Fibroblast of the conjunctiva (primary cell): ENCODE measurements at regions not wholly inside any gene's neighbourhood (a gene's known extent, or its start where the extent isn't known, plus 50 kb on each side); places are given as distances from the start of the nearest gene placed in this dataset.
"Not testable (repeated sequence)": the region's sequence is repeated elsewhere in the genome, so short reads cannot be mapped to it uniquely, and the experiment has no call there.

ENCODE experiments used
- DNase-seq: peaks from one replicate; pipeline ENCODE4 v3.0.0-alpha.2; 2010; ENCODE audit warnings: low read depth

DNA sequence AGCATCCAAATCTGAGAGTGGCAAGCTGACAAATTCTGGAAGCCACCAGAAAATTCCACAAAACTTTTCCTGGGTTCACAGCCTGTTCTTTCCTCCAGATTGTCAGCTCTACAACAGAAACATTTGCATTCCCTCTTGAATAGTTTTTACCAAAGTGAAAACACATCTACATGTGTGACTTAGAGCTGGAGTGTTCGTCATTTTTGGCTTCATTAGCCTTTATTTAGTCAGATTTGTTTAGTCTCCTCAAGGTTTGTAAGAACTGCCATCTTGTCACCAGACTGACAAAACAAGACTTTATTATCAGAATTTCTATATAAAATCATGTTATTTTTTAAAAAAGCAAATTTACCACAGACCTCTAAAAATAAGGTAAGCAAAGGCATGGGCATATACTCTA is 347.3 kb downstream of the TRIM36 start:
- no peak for DNase-seq

DNA sequence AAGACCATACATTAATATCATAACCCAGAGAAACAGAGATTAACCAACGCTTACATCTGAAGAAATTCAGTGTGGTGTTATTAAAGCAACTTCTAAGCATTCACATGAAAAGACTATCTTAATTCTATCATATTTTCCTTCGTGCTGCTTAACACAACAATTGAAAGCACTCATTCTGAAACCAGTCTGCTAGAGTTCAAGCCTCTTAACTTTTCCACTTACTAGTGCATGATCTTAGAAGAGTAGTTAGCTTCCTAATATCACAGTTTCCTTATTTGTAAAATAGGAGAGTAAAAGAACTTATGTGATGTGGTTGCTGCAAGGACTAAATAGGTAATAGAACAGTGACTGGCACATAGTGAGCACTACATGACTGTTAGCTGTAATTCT is 379.3 kb downstream of the TRIM36 start:
- no peak for DNase-seq

DNA sequence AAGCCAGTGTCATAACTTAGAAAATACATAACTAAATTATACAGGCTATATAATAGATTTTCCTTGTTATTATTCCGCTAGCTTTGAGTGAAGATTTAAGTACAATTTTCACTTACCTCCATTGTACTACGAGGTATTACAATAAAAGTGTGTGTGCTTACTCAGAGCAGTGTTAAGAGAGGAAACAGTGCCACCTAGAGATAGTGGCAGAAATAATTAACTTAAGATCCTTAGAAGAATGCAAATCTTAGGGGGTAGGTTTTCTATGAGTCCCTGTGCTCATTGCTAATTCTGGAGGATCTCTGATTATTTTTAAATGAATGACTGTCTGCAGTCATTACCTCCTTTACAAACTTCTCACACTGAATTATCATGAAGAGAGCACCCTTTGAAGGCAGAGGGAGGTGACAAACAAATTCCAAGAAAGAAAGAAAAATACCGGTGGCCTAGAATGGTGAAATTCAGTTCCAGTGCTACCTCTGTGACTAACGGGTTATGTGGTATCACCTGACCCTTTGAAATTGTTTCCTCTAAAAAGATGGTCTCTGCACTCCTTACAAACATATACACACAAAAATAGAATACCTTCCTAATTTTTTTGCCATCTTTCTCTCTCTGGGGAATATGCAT is 379.8 kb downstream of the TRIM36 start:
- DNase-seq, result peak; percentile 0

DNA sequence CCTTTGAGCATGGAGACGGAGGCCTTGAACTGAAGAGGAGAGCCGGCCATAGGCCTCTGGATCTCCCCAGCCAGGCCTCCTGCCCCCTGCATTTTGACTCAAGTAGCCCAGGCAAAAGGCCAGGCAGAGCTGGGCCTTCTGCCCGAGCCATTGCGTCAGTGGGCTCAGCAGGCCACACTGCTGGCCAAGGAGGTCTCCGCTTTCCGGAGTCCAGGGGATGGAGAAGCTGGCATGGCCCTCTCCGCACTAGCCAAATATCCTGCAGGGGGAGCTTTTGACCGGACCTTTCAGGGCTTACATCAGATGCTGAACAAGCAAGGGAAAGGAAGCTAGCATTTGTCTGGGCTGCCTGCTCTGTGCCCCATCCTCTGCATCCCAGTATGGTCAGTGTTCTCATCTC is 386.8 kb downstream of the TRIM36 start:
- no peak for DNase-seq

DNA sequence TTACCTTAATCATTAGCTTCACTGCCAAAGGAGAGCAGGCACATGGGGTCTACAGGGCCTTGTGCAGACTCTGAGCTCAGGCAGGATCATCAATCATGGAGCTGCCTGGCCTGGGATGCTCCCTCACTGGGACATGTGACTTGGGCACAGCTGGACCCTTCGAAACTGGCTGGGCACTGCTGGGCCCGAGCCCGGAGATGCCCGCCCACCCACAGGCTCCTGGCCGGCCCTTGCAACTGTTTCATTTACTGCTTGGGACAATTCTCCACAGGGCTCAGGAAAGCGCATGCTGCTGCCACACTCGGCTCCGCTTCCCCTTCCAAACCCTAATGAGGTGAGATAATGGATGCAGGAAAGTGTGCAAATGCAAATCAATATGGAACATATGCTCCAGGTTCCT is 387.5 kb downstream of the TRIM36 start:
- no peak for DNase-seq

DNA sequence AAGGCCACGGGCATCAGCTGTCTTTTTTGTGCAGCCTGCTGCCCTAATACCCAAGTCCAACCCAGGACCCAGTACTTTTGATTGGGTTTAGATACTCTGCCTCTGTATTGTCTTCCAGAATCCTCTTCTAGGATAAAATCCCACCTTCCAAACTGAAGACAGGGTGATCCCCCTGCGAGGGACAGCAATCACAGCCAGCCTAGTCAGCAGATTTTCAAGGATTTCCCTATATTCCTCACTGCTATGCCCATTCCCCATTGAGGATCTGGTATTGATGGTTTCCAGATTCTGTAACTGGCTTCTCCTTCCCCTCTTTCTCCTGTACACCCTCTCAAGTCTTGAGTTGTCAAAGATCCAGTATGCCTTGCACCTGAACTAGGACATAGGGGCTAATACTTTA is 389.4 kb downstream of the TRIM36 start:
- no peak for DNase-seq

DNA sequence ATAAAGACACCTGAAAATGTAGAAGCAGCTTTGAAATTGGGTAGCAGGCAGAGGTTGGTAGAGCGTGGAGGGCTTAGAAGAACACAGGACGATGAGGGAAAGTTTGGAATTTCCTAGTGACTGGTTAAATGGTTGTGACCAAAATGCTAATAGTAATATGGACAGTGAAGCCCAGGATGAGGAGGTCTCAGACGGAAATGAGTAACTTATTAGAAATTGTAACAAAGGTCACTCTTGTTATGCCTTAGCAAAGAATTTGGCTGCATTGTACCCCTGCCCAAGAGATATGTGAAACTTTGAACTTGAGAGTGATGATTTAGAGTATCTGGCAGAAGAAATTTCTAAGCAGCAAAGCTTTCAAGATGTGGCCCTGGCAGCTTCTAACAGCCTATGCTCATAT is 382.5 kb downstream of the KCNN2 start:
- DNase-seq, result no peak

DNA sequence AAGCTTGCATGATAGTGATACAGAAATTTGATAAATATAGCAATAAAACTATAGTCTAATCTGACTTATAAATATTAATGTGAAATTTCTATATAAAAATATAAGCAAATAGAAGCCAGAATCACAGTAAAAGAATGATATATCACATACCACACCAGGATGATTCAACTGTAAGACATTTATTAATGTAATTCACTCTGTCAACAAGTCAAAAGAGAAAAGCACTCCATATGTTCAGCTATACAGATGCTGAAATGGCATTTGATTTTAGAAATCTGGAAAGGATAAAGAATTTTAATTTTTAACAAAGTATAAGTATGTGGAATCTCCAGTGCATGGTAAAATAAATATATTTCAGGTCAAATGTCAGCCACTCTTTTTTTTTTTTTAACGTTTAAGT is 372.4 kb downstream of the KCNN2 start:
- no peak for DNase-seq

DNA sequence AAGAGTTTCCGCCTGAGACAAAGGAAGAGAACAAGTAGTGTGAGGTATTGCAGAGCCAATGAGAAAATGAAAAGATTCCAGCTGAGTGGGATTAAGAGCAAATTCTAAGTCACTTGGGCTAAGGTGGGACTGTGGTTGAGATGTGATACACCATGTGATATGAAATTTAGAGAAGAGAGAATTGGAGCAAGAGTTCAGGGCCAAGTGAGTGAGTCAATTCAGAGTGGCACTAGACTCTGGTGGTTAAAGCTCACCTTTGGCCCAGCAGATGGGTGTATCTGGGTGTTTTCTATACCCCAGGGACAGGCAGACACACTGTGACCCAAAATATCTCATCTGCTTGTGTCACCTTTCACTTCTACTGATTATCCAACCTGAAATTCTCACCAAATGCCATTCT is 368.1 kb downstream of the KCNN2 start:
- DNase-seq, result no peak

DNA sequence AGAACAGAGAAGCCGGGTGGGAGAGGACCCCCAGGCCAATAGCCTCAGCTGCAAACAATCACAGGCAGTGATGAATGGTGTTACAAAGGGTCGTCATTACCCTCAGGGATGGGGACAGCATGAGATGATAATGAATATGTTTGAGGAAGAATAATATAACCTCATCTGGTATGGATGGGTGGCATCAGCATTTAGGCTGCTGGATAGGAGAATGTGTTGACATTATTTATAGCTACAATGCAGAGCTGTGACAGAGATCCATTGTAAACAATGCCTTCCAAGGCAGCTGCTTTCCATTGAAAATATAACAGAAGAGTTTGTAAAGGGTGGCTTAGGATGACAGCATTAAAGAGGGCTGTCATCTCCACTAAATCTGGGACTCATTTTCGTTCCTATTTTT is 365.5 kb downstream of the KCNN2 start:
- no peak for DNase-seq

DNA sequence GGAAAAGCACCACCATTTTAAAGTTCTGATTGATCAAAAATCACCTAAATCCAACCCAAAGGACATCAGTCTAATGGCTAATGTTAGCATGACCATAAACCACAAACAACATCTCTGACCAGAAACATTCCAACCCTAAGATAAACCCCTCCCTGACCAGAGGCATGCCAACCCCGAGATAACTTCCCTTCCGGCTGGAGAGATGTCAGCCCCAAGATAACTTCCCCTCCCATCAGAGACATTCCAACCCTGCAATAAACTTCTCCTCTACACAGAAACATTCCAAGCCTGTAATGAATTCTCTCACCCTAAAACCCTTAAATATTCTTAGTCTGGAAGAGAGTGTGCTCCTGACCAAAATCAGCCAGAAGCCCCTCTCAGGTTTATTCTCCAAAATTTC is 364.3 kb downstream of the KCNN2 start:
- DNase-seq, result no peak

DNA sequence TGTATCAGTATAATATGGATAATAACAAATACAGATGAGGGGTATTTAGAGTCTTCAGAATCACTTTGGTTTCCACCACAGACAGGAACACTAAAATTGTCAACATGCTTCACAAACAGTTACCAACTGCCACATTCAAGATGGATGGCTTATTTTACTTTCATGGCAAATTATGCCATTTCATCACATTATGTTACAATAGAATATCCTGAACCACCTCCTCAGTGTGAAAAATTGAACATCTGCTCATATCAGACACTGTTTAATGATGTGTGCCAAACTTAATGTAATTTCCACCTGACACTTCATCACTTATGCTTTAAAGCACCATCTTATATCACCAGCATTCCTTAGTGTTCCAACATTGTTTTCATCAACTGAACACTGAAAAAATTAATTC is 357.4 kb downstream of the KCNN2 start:
- no peak for DNase-seq

DNA sequence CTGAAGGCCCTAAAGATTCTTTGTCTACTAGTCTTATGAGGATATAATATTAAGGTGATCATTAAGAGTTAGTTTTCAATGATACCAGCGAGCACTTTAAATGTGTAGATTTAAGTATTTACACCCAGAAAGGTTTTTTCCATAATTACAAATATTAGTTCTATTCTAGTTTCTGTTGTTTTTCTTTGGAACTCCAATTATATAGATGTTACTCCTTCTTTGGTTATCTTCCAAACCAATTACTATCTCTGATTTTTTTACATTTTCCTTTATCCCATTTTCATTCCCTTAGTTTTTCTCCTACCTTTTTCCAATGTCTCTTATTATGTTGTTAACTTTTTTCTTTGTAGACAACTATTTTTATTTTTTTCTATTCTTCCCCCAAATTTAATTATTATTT is 355.1 kb downstream of the KCNN2 start:
- no peak for DNase-seq

DNA sequence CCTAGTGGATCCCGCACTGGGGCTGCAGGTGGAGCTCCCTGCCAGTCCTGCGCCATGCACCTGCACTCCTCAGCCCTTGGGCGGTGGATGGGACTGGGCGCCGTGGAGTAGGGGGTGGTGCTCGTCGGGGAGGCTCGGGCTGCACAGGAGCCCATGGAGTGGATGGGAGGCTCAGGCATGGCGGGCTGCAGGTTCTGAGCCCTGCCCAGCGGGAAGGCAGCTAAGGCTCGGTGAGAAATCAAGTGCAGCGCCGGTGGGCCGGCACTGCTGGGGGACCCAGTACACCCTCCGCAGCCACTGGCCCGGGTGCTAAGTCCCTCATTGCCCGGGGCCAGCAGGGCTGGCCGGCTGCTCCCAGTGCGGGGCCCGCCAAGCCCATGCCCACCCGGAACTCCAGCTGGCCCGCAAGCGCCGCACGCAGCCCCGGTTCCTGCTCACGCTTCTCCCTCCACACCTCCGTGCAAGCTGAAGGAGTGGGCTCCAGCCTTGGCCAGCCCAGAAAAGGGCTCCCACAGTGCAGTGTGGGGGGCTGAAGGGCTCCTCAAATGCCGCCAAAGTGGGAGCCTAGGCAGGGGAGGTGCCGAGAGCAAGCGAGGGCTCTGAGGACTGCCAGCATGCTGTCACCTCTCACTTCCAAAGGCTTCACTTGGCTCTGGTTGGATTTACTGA is 342.5 kb downstream of the KCNN2 start:
- DNase-seq, result not testable (repeated sequence)

DNA sequence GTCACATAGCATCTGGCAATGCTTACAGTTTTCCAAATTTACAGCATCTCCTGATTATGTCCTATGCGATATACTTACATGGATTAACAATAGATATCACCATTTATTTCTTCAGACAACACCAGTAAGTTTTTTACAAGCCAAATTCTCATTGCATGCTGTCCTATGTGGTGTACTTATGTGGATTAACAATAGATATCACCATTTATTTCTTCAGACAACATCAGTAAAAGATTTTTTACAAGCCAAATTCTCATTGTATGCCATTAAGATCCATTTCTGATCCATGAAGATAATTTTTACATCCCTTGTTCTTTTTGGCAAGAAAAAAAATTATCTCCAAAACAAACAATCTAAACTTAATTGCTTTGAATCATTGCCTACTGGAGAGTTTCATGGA is 340.9 kb downstream of the KCNN2 start:
- DNase-seq, result no peak

DNA sequence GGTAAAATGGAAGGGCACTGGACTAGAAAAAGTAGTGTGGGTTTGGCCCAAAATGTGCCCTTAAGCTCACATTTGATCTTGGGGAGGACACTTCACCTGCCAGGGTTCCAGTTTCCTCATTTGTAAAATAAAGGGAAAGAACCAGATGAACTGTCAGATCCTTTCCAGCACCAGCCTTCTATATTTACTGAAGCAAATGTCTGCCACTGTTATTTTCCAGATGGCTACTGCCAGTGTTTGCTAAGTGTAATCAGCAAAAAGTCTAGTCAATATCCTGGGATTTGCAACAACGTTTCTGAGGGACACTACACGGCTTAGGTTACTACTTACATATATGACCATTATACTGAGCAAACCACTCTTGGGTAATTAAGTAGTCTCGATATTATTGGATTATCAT is 340.3 kb downstream of the KCNN2 start:
- no peak for DNase-seq

DNA sequence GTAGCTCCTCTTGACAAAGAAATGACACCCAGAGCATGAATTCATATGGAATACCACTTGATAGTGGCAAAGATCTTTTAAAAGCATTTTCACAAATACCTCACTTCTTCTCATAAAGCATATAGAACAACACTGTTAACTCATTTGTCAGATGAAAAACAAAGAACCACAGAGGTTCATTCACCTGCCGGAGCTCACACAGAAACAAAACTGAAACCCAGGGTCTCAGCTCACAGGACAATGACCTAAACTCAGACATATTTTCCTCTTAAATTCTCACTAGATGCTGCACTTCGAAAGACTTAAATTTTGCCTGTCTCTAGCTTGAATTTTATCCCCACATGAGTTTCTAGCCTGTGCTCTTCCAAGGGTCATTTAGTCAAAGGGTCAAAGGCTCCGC is 339.0 kb downstream of the KCNN2 start:
- DNase-seq, result no peak

DNA sequence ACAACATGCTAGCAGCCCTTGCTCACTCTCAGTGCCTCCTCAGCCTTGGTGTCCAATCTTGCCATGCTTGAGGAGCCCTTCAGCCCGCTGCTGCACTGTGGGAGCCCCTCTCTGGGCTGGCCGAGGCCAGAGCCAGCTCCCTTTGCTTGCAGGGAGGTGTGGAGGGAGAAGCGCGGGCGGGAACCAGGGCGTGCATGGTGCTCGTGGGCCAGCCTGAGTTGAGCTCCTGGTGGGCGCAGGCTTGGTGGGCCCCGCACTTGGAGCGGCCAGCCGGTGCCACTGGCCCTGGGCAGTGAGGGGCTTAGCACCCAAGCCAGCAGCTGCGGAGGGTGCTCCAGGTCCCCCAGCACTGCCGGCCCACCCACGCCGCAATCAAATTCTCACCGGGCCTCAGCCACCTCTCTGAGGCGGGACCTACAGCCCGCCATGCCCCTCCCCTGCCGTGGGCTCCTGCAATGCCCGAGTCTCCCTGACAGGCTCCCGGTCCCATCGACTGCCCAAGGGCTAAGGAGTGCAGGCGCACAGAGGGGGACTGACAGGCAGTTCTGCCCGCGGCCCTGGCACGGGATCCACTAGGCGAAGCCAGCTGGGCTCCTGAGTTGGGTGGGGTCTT is 333.5 kb downstream of the KCNN2 start:
- DNase-seq, result no peak

DNA sequence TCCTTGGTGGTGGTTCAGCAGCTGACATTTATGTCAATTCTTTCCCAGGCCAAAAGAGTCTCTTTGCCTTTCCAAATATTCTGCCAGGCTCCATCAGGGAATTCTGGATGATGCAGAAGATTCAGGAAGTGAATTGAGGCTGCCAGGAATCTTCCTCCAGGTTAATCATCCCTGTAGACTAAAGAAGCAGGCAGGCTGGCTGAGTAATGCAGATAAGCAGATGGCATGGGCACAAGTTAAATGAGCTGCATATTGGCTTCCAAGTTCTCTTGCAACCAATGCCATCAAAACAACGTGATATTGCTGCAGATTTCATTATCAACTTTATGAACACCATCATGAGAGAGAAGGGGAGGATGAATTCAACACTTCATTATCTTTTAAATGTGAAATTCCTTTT is 324.5 kb downstream of the KCNN2 start:
- no peak for DNase-seq

DNA sequence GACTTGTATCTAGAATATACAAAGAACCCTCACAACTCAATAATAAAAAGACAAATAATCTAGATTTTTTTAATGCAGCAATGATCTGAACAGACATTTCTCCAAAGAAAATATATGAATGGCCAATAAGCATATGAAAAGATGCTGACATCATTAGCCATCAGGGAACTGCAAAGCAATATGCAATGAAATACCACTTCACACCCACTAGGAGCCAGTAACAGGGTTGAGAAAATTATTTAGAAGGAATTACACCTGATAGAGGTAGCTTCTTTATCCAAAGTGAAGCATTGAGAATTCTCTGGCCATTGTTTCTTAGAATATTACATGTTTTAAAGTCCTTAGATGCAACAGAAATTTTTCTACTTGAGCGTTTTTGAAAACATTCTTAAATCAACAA is 316.9 kb downstream of the KCNN2 start:
- DNase-seq, result no peak

DNA sequence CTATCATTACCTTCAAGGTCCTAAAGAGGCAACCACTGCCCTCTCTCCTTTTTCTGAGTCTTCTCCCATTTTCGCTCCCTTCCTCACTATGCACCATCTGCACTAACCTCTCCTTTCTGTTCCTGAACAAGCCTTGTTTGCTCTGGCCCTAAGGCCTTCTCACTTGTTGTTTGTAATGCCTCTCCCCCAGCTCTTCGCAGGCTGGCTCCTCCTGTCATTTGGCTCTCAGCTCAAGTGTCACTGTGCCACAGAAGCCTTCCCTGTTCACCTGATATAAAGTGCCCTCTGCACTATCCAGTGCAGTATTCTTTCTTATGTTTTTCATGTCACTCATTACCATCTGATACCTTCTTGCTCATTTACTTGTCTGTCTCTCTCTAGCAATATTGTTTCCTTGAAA is 303.7 kb downstream of the KCNN2 start:
- no peak for DNase-seq

DNA sequence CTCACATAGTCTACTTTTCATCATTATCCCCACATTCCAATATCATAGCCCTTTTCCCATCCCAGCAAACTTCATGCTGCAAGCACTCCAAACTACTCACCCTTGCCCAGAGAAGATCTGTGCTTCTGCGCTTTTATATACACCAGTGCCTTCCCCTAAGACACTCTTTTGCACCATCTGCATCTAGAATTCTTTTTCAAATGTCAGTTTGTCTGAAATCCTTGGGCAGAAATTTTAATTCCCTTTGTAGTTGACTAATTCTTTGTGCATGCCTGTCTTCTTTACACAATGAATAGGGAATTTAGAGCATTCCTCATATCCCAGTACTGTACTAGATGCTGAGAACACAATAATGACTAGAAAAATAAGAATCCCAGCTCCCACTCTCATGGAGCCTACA is 298.9 kb downstream of the KCNN2 start:
- DNase-seq, result no peak

DNA sequence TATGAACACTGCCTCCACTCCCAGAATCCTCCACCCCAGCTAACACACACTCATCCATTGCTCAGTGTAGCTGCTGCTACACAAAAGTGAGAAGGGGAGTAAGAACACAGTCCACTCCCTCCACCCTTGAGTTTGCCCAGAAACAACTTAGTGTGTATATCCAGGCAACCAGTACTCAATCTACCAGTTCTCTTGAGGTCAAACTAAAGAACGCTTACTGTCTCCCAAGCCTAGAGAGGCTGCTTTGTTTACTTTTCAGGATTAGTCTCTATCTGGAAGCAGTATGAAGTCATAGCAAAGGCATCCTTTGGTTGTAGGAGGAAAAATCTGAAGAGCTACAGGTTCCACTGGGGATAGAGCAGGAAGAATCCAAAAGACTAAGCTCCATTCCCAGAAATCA is 296.3 kb downstream of the KCNN2 start:
- DNase-seq, result no peak
